K562 (cell line): ENCODE measurements at regions not wholly inside any gene's neighbourhood (a gene's known extent, or its start where the extent isn't known, plus 50 kb on each side); places are given as distances from the start of the nearest gene placed in this dataset.

Experiments used
- ATAC-seq: fragments of 200-7000 bp; cut with Tn5 transposase; 3 replicates; pipeline ENCODE4 v1.9.1; 2020; ENCODE audit warnings: moderate library complexity
- BruUV-seq: library from RNA; stranded (reverse); fragments of 400-500 nt; replicated peaks from 2 replicates; lab custom pipeline; 2021; lab: Mats Ljungman, UMichigan
- CTCF ChIA-PET: fragments of 300-600 bp; formaldehyde crosslinking; extraction: SDS; loops from one replicate; lab custom pipeline; 2021; ENCODE audit warnings: low intra/inter-chr PET ratio; lab: Yijun Ruan, JAX
- POLR2A ChIA-PET: fragments of 300-600, 350-650 bp; sonication (Branson Sonifier 250); formaldehyde crosslinking; extraction: SDS; loops from one replicate; lab custom pipeline; 2021; ENCODE audit warnings: antibody characterized with exemption, inconsistent platforms; lab: Yijun Ruan, JAX
- DNase-seq, 4 experiments: peaks; one replicate each; pipeline versions ENCODE4 v3.0.0 to v3.0.0-alpha.2; 2011 to 2018; ENCODE audit warnings: low spot score in 3 of 4, mixed read lengths in 3 of 4; ENCODE audit errors: extremely low read depth in 1 of 4
- FAIRE-seq: peaks from 2 replicates; lab custom pipeline; 2011; peaks lifted over from hg19 to GRCh38; lab: Jason Lieb, UNC
- H2AFZ ChIP-seq: 2 replicates; pipeline ENCODE4 v1.6.0; 2011; ENCODE audit warnings: low read depth, low read length, control low read depth, inconsistent platforms
- H3K27ac ChIP-seq: fragments of 200-600 bp; 3 replicates; pipeline ENCODE4 v1.8.0; 2011; ENCODE audit warnings: low read depth, mild to moderate bottlenecking, control low read depth, inconsistent platforms, low read length, moderate library complexity, mixed read lengths; ENCODE audit errors: extremely low read depth
- H3K27me3 ChIP-seq, 2 experiments: fragments of 300-600 bp in 1 of 2; 2 replicates in 1 of 2; 3 replicates in 1 of 2; pipeline versions ENCODE4 v1.6.0 to v1.8.0; 2011; ENCODE audit warnings: inconsistent platforms in 2 of 2, low read length in 2 of 2, mild to moderate bottlenecking in 1 of 2, mixed read lengths in 1 of 2, moderate library complexity in 1 of 2; ENCODE audit not compliant: control insufficient read depth in 2 of 2, insufficient read depth in 2 of 2
- H3K36me3 ChIP-seq: fragments of 300-600 bp; 3 replicates; pipeline ENCODE4 v1.8.0; 2011; ENCODE audit warnings: mild to moderate bottlenecking, low read length, inconsistent platforms; ENCODE audit not compliant: control insufficient read depth, insufficient read depth
- H3K4me1 ChIP-seq, 2 experiments: fragments of 200-600 bp in 1 of 2; replicated peaks in 1 of 2; 2 replicates in 1 of 2; 3 replicates in 1 of 2; pipeline versions ENCODE4 v1.5.1 to v1.8.0; 2011; ENCODE audit warnings: inconsistent platforms in 2 of 2, low read length in 2 of 2, mild to moderate bottlenecking in 1 of 2, mixed read lengths in 1 of 2, moderate library complexity in 1 of 2; ENCODE audit not compliant: control insufficient read depth in 2 of 2, insufficient read depth in 2 of 2
- H3K4me2 ChIP-seq: 2 replicates; pipeline ENCODE4 v1.6.1; 2011; ENCODE audit warnings: low read length, control low read depth, inconsistent platforms, mixed read lengths; ENCODE audit not compliant: insufficient read depth
- H3K4me3 ChIP-seq: fragments of 200-600 bp; sonication (generic), shearing (Covaris generic); 2 replicates; pipeline ENCODE4 v1.5.1; 2016; ENCODE audit warnings: control low read depth, inconsistent platforms
- H3K79me2 ChIP-seq: fragments of 200-600 bp; 3 replicates; pipeline ENCODE4 v1.8.0; 2011; ENCODE audit warnings: low read length, inconsistent platforms; ENCODE audit not compliant: control insufficient read depth, insufficient read depth
- H3K9ac ChIP-seq, 2 experiments: 2 replicates each; pipeline versions ENCODE4 v1.6.0 to v1.6.1; 2011; ENCODE audit warnings: low read depth in 2 of 2, low read length in 2 of 2, control low read depth in 1 of 2, inconsistent platforms in 1 of 2, mild to moderate bottlenecking in 1 of 2, mixed read lengths in 1 of 2; ENCODE audit not compliant: insufficient read depth in 1 of 2
- H3K9me1 ChIP-seq: one replicate; pipeline ENCODE4 v1.6.0; 2011; ENCODE audit warnings: inconsistent platforms, mild to moderate bottlenecking, low read length, moderate library complexity; ENCODE audit not compliant: control insufficient read depth, insufficient read depth
- H3K9me3 ChIP-seq: replicated peaks from 2 replicates; pipeline ENCODE4 v1.5.1; 2011; ENCODE audit warnings: low read depth, low read length, inconsistent platforms; ENCODE audit not compliant: control insufficient read depth, insufficient read depth
- H4K20me1 ChIP-seq: replicated peaks from 2 replicates; pipeline ENCODE4 v1.6.1; 2011; ENCODE audit warnings: low read length, inconsistent platforms, mixed read lengths; ENCODE audit not compliant: control insufficient read depth, insufficient read depth
- NONO ChIP-seq, 2 experiments: fragments of 200-400 bp in 1 of 2; fragments of 450-650 bp in 1 of 2; formaldehyde crosslinking in 1 of 2; IDR thresholded peaks; 2 replicates each; pipeline ENCODE4 v1.6.1; 2017; ENCODE audit warnings: low read depth in 2 of 2, mild to moderate bottlenecking in 2 of 2, moderate library complexity in 2 of 2, low read length in 1 of 2
- PML ChIP-seq: IDR thresholded peaks from 2 replicates; pipeline ENCODE4 v1.6.1; 2012; ENCODE audit warnings: low read length, inconsistent platforms
- PREB ChIP-seq: sonication (generic); formaldehyde crosslinking; IDR thresholded peaks from 2 replicates; pipeline ENCODE4 v1.8.1; 2023; ENCODE audit warnings: mild to moderate bottlenecking, missing genetic modification reagents
- RBM17 ChIP-seq: fragments of 200-400 bp; formaldehyde crosslinking; IDR thresholded peaks from 2 replicates; pipeline ENCODE4 v1.6.1; 2017; ENCODE audit warnings: low read depth, mild to moderate bottlenecking, low read length, borderline replicate concordance
- SREBF1 ChIP-seq: fragments of 150-350 bp; IDR thresholded peaks from 2 replicates; pipeline ENCODE4 v1.6.1; 2014; ENCODE audit warnings: antibody characterized with exemption, low read depth, low read length, borderline replicate concordance
- SRF ChIP-seq, 2 experiments: fragments of 250-450, 450-650 bp in 1 of 2; sonication (Bioruptor Pico) in 1 of 2; sonication (generic) in 1 of 2; formaldehyde crosslinking; IDR thresholded peaks; 2 replicates each; pipeline versions ENCODE4 v1.5.0 to v1.5.1; 2020 to 2022; ENCODE audit warnings: mild to moderate bottlenecking in 1 of 2, missing genetic modification reagents in 1 of 2
- STAT5B ChIP-seq: fragments of 250-450 bp; sonication (Bioruptor Pico); IDR thresholded peaks from 2 replicates; pipeline ENCODE4 v1.8.0; 2021; ENCODE audit warnings: mild to moderate bottlenecking, inconsistent platforms
- WGBS: fragments of 100-300 bp; shearing (Covaris generic); methylation state at CpG from one replicate; pipeline ENCODE4 v1.1.6; 2016; ENCODE audit warnings: low coverage, mixed read lengths; ENCODE audit not compliant: insufficient coverage; ENCODE audit errors: missing lambda C conversion rate; 5-methylcytosine and 5-hydroxymethylcytosine counted together
- in situ Hi-C: fragments of 300-500 bp; cut with MboI; formaldehyde crosslinking; loops from 4 replicates; pipeline ENCODE4 v1.15.0; 2018; ENCODE audit warnings: inconsistent platforms, mixed read lengths
- intact Hi-C: fragments of 100-400 bp; cut with micrococcal nuclease; formaldehyde crosslinking; loops from 2 replicates; pipeline ENCODE4 v1.14.2; 2022

DNA sequence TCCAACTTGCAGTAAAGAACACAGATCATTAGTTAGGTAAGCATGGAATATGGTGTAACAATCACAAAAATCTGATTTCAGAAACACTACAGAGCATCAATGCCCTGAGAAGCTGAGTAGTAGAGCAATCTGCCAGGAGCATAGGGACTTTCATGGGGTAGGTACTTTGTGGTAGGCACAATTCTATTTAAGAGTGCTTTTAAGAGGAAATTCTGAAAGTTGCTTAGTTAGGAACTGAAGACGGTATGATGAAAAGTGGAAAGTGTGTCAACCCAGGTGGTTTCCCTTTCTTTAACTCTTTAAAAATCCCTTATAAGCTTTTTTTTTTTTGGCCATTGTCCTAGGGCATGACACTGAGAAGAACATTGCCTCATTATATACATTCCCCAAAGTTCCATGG, 535.7 kb upstream of the FBXO33 start:
- no TSS peak for BruUV-seq
- CTCF ChIA-PET = no interaction called here
- Histone ChIP-seq H2AFZ (no peak overlapping the region), H4K20me1 (no peaks in the 10 kb centered on the region), H3K9me3 (no peaks in the 10 kb centered on the region), H3K27ac (no peak overlapping the region), H3K36me3 (no peaks in the 10 kb centered on the region), H3K79me2 (no peaks in the 10 kb centered on the region), H3K27me3 (no peaks in the 10 kb centered on the region), H3K9me1 (no peaks in the 10 kb centered on the region), H3K4me1 (no peaks in the 10 kb centered on the region), H3K9ac (no peak overlapping the region), H3K4me2 (no peak overlapping the region), H3K4me3 (no peak overlapping the region)
- FAIRE-seq (no peak), DNase-seq (no peak), ATAC-seq (no peak)
- POLR2A ChIA-PET = no interaction called here
- 0% methylated on average over 1 of the region's 1 CpG for WGBS
- intact Hi-C loops = no loop called here
- TF ChIP-seq SRF (CRISPR knock-in tag; IDR thresholded peaks at IDR 0.05) (no peak), RBM17 (no peak), PML (no peak), STAT5B (no peak), NONO (IDR thresholded peaks at IDR 0.05; ENCODE audit: low read depth in 2 of 2, low read length in 1 of 2) (no peak), SREBF1 (no peak), PREB (no peak)
- in situ Hi-C loops = no loop called here
